ENCODE measurements at regions not wholly inside any gene's neighbourhood (a gene's known extent, or its start where the extent isn't known, plus 50 kb on each side); places are given as distances from the start of the nearest gene placed in this dataset.
"Not testable (repeated sequence)": the region's sequence is repeated elsewhere in the genome, so short reads cannot be mapped to it uniquely, and the experiment has no call there.

GRCh38 chr19:28303502-28303901 lies 909.4 kb downstream of the UQCRFS1 start:
- DNase-seq, result no peak

GRCh38 chr19:28301961-28302360 lies 911.0 kb downstream of the UQCRFS1 start:
- no peak for DNase-seq

GRCh38 chr19:28301463-28301862 lies 911.5 kb downstream of the UQCRFS1 start:
- DNase-seq, result no peak

- no peak for DNase-seq
Measured at GRCh38 chr19:28299649-28300048, 913.3 kb downstream of the UQCRFS1 start.

DNA sequence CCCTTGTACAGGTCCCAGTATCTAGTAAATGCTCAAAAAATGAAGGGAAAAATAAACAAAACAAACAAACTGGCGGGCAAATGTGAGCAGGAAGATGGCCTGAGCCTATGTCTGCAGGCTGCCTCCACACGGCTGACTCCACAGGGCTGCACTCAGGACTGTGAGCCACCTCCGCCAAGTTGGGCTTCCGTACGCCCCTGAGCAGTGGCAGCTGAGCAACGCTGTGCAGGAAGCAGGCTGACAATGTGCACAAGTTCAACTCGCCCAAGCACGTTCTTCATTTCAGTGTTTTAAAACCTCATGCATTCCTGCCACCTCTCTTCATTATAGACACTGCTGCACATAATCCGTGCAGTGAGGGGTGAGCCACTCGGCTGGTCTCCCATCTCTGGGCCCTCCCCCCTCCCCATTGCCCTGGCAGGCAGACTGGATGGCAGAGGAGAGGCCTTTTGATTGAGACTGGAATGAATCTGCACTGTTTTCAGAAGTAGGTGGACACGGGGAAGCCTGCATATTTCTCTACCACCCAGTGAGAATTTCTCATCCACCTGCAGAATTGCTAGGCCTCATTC lies 915.3 kb downstream of the UQCRFS1 start:
- DNase-seq, result no peak

GRCh38 chr19:28297036-28297435 lies 915.9 kb downstream of the UQCRFS1 start:
- no peak for DNase-seq

DNA sequence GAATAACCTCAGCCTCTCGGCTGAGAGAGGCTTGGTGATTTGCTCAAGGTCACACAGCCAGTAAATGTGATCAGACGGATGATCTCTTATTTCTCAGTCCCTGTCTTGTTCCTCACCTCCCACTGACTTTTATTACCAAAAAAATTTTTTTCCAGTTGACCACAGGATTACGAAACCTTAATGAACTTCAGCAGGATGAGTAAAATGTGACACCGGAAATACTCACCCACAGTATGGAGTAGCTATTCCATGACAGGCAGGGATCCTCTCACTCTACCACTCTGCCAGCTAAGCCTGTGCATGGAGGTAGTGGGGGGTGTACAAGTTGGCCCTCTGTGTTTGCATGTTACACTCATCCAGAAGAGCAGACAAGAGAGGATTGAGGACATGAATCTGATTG lies 916.4 kb downstream of the UQCRFS1 start:
- DNase-seq, result no peak

DNA sequence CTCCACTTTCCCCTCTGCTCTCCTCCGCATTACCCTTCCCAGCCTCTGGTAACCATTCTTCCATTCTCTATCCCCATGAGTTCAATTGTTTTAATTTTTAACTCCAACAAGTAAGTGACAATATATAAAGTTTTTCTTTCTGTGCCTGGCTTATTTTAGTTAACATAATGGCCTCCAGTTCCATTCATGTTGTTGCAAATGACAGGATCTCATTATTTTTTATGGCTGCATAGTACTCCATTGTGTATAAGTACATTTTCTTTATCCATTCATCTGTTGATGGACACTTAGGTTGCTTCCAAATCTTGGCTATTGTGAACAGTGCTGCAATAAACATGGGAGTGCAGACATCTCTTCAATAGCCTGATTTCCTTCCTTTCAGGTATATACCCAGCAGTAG lies 918.0 kb downstream of the UQCRFS1 start:
- DNase-seq, result not testable (repeated sequence)

GRCh38 chr19:28294395-28294794 lies 918.6 kb downstream of the UQCRFS1 start:
- no peak for DNase-seq

DNA sequence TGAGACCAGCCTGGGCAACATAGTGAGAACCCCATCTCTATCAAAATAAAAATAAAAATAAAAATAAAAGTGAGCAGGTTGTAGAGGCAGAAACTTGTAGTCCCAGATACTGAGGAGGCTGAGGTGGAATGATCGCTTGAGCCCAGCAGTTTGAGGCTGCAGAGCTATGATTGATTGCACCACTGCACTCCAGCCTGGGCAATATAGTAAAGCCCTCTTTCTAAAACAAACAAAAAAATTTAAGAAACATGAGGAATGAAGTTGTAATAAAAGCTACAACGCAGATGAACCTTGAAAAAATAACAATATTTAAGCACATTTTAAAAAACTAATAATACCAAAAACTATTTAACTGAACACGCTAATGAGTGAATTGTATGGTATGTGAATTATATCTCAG lies 919.3 kb downstream of the UQCRFS1 start:
- no peak for DNase-seq

DNA sequence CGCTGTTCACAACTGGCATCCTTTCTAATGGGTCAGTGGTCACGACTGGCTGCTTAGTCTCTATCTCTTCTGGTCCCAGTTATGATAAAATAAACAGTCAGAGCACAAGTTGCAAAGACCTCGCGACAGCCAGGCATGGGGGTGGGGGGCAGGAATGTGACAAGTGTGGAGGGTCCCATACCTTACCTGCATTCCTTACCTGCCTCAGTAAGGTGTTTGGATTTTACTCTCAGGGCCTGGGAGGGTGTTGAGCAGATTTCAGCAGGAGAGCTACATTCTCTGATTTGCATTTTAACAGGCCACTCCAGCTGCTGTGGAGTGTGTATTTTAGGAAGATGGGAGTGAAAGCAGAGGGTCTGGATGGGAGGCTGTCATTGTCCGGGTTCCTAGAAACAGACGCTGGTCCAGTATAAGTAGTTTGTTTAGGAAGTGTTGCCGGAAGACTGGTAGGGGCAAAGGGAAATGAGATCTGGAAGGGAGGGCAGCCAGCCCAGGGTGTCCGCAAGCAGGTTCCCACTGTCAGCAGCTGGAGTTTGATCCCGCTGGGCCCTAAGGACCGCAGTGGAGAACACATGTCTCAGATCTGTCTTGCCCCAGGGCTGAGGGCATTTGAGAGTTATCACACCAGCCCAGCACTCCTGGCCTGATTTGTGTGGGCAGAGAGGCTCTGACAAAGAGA lies 920.0 kb downstream of the UQCRFS1 start:
- DNase-seq, result no peak

- DNase-seq, result no peak
Measured at GRCh38 chr19:28291874-28292273, 921.1 kb downstream of the UQCRFS1 start.

- DNase-seq, result no peak
Measured at GRCh38 chr19:28290963-28291657, 921.8 kb downstream of the UQCRFS1 start.

DNA sequence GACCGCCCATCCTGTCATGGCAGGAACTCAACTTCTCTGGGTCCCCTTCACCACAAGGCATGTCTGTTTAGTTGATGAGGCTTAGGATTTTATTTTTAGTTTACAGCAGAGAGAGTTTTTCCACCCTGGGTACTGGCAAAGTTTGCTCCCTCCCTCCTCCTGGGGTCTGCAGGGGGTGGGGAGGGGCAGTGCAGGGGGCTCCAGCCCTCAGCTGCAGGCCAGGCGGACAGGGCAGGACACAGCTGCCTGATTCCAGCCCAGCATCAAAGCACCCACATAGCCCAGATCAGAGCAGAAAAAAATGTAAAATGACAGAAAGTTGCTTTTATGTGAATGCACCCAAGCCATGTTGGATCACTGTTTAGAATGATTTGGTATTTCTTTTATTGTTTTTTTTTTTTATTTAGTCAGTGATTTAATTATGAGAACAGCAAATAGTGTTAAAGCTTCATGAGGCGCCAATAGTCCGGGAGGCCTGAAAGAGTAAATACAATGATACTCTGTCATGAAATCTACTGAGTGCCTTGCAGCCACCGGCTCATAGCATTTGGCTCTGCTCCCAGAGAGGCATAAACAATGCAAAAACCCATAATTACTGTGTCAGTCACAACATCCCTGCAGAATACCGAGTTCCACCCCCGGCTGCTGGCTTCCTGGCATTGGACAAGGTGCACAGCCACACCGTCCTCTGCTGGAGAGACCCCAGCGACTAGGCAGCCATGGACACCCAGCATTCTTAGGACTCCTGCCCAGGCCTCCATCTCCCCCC lies 923.5 kb downstream of the UQCRFS1 start:
- no peak for DNase-seq

DNA sequence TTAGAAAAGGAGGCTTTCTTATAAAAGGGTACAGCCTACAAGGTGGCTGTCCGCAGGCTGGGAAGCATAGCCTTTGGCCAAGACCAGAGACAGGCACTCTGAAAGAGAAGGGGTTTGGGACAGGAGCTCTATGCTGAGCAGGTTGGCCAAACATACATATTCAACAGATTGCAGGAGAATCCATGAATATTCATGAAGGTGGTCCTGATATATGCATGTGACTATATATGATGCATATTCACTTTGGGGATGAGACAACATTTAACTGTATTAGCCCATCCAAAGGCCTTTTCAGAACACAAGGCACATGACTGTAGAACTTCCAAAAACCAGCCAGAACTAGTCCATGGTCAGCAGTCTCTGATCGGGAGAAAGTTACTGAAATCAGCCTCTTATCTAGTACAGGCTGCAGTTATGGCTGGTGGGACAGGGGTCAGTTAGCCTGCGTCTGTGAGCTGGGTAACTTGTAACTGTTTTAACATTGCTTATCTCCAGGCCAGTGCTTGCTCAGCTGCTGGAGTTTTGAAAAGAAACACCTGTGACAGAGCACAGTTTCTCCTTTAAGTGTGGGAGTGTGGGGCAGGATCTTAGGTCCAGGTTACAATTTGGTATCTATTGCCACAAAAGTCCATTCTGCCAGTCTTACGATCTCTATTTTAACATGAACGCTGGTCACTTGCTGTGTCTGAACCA lies 924.2 kb downstream of the UQCRFS1 start:
- no peak for DNase-seq

DNA sequence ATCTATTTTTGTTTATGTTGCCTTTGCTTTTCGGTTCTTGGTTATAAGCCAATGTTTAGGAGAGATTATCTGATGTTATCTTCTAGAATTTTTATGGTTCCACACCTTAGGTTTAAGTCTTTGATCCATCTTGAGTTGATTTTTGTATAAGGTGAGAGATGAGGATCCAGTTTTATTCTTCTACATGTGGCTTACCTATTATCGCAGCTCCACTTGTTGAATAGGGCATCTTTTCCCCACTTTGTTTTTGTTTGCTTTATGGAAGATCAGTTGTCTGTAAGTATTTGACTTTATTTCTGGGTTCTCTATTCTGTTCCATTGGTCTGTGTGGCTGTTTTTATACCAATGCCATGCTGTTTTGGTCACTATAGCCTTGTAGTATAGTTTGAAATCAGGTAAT lies 927.0 kb downstream of the UQCRFS1 start:
- DNase-seq, result no peak

GRCh38 chr19:28285078-28285477 lies 927.9 kb downstream of the UQCRFS1 start:
- no peak for DNase-seq

DNA sequence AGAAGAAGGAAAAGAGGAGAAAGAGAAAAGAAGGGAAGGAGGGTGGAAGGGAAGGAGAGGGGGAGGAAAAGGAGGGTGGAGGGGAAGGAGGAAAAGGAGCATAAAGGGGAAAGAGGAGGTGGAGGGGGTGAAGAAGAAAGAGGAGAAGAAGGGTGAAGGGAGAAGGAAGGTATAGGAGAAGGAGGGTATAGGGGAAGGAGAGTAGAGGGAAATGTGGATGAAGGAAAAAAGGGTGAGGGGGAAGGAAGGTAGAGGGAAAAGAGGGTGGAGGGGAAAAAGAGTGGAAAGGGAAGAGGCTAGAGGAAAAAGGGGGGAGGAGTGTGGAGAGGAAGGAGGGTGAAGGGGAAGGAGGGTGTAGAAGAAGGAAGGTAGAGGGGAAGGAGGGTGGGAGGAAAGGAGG lies 928.6 kb downstream of the UQCRFS1 start:
- no peak for DNase-seq

- no peak for DNase-seq
Measured at GRCh38 chr19:28283592-28283991, 929.4 kb downstream of the UQCRFS1 start.

GRCh38 chr19:28281676-28282075 lies 931.3 kb downstream of the UQCRFS1 start:
- no peak for DNase-seq

GRCh38 chr19:28264556-28264955 lies 948.4 kb downstream of the UQCRFS1 start:
- DNase-seq, result no peak

DNA sequence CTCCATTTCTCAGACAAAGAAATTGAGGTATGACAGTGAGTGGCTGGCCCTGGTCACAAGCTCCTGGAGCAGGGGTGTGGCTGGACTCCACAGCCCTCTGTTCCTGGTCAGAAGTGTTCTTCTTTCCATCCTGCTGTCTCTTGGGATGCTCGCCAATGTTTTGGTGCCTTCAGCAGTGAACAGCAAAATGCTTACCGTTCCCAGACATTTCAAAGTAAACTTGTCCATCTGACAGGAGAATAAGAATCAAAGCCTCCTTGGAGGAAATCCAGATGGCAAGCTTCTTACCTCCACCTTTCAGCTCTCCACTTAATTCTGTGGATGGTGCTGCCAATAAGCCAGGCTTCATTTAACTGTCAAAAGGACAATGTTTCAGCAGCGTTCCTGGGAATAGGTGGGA lies 954.1 kb downstream of the UQCRFS1 start:
- DNase-seq, result no peak

GRCh38 chr19:28257396-28257795 lies 955.6 kb downstream of the UQCRFS1 start:
- DNase-seq, result no peak

Data from NCI-H2081 treated with DMSO at 0.1 percent for 48 hours (cell line).